Gastroesophageal sphincter (tissue), 4 donors: ENCODE measurements at regions not wholly inside any gene's neighbourhood (a gene's known extent, or its start where the extent isn't known, plus 50 kb on each side); places are given as distances from the start of the nearest gene placed in this dataset.

ENCODE experiments used
- ATAC-seq: fragments of 150-250 bp; one replicate; pipeline ENCODE4 v1.9.1; 2016; ENCODE audit warnings: mild to moderate bottlenecking, moderate library complexity
- H3K27ac ChIP-seq, 4 donors: fragments of 200-600 bp; sonication (generic) in 3 of 4; 1 replicate in 3 of 4; 2 replicates in 1 of 4; pipeline ENCODE4 v1.5.1; 2016 to 2019
- H3K27me3 ChIP-seq: fragments of 200-600 bp; sonication (generic); one replicate; pipeline ENCODE4 v1.5.1; 2019
- H3K36me3 ChIP-seq, 2 donors: fragments of 200-600 bp; sonication (generic); one replicate each; pipeline ENCODE4 v1.5.1; 2019; ENCODE audit warnings: control low read depth in 1 of 2
- H3K4me1 ChIP-seq, 3 donors: fragments of 200-600 bp; sonication (generic); 1 replicate in 2 of 3; 2 replicates in 1 of 3; pipeline ENCODE4 v1.5.1; 2016 to 2019; ENCODE audit warnings: control low read depth in 2 of 3
- H3K4me3 ChIP-seq, 2 donors: fragments of 200-600 bp; sonication (generic); one replicate each; pipeline ENCODE4 v1.5.1; 2019; ENCODE audit warnings: mild to moderate bottlenecking in 1 of 2, moderate library complexity in 1 of 2
- H3K9me3 ChIP-seq, 3 donors: fragments of 200-600 bp; sonication (generic); one replicate each; pipeline ENCODE4 v1.5.1; 2017 to 2019; ENCODE audit warnings: control low read depth in 2 of 3
- EP300 ChIP-seq: sonication (generic); formaldehyde crosslinking; IDR thresholded peaks from one replicate; pipeline ENCODE4 v1.6.1; 2017; ENCODE audit warnings: antibody characterized with exemption, mild to moderate bottlenecking
- POLR2A ChIP-seq, 2 donors: fragments of 450-650 bp; IDR thresholded peaks; one replicate each; pipeline ENCODE4 v1.6.1; 2017; ENCODE audit warnings: antibody characterized with exemption in 2 of 2, mild to moderate bottlenecking in 2 of 2, moderate library complexity in 1 of 2
- POLR2AphosphoS5 ChIP-seq: sonication (generic); formaldehyde crosslinking; IDR thresholded peaks from one replicate; pipeline ENCODE4 v1.6.1; 2017; ENCODE audit warnings: antibody characterized with exemption
- WGBS, 2 donors: methylation state at CpG; one replicate each; pipeline ENCODE4 v1.1.5; 2018; ENCODE audit warnings: low coverage in 1 of 2; 5-methylcytosine and 5-hydroxymethylcytosine counted together
- TF ChIP-seq, protein P1 (sequence below), 4 experiments: fragments of 200-600 bp in 2 of 4; fragments of 450-650 bp in 2 of 4; sonication (generic) in 1 of 4; IDR thresholded peaks; one replicate each; pipeline ENCODE4 v1.5.1; 2017 to 2019; ENCODE audit warnings: antibody characterized with exemption in 4 of 4, mild to moderate bottlenecking in 2 of 4, moderate library complexity in 2 of 4

DNA sequence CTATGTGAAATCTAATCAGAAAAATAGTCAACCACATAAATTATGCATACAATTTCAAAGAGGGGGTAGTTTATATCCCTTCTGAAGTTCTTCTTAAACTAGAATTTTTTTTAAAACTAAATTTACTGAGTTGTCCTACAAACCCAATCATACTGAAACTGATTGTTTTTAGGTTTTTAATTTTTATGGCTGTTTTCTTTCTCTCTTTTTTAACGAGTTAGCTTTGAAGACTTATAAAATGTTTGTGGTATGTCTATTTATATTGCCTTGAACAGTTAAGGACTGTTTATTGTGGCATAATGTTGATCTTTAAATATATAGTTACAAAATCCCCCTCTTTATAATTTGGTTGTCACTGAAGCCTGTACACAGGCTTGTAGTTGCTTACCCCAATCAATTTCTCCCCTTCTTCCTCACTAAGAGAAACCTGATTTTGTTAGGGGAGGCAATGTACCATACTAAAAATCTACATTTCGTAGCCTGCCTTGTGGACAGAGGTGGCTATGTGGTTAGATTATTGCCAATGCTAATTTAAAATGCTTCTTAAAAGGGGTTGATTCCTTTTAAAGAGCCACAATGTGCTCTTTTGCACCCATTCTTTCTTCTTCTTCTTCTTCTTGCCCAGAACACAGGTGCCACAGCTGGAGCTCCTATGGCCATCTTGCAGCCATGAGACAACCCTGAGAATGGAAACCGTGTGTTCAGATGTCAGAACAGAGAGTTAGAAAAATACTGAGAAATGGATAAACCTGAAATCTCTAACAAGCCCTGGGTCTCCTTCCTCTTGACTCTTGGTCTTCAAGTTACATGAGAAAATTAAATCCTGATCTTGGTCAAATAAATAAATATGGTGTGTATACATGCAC is 102.7 kb upstream of the ZNF827 start:
- Histone ChIP-seq H3K27ac (no peak overlapping the region), H3K36me3 (no peaks in the 10 kb centered on the region), H3K4me3 (no peak overlapping the region), H3K4me1 (no peaks in the 10 kb centered on the region), H3K9me3 (no peaks in the 10 kb centered on the region), H3K27me3 (no peaks in the 10 kb centered on the region)
- WGBS, 2 donors, result 66 to 94% methylated on average over 3 of the region's 3 CpGs
- TF ChIP-seq POLR2AphosphoS5 (no peak), POLR2A (IDR thresholded peaks at IDR 0.05) (no peak)
- ATAC-seq, result no peak

DNA sequence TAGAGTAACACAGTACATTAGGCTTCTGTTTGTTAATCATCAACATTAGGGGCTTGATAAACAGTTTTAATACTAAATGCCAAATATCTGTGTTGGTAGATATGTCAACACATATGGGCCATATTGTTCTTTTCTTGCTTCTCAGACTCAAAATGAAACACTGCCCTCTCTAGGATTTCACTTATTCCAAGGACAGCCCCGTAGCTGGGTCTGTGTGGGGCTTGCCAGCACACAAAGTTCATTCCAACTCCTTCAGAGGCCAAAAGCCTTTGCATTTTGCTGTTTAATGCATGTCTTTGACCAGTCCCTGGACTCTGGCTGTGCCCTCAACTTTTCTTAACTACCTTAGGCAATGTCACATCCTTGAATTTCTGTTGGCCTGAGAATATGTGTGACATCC is 102.0 kb upstream of the ZNF827 start:
- no peak overlapping the region for H3K4me3 ChIP-seq
- 0 to 25% methylated on average over 1 of the region's 1 CpG for WGBS, 2 donors
- TF ChIP-seq EP300 (no peak), POLR2AphosphoS5 (no peak), POLR2A (IDR thresholded peaks at IDR 0.05) (no peak)
- TF ChIP-seq, protein P1, sequence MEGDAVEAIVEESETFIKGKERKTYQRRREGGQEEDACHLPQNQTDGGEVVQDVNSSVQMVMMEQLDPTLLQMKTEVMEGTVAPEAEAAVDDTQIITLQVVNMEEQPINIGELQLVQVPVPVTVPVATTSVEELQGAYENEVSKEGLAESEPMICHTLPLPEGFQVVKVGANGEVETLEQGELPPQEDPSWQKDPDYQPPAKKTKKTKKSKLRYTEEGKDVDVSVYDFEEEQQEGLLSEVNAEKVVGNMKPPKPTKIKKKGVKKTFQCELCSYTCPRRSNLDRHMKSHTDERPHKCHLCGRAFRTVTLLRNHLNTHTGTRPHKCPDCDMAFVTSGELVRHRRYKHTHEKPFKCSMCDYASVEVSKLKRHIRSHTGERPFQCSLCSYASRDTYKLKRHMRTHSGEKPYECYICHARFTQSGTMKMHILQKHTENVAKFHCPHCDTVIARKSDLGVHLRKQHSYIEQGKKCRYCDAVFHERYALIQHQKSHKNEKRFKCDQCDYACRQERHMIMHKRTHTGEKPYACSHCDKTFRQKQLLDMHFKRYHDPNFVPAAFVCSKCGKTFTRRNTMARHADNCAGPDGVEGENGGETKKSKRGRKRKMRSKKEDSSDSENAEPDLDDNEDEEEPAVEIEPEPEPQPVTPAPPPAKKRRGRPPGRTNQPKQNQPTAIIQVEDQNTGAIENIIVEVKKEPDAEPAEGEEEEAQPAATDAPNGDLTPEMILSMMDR (IDR thresholded peaks at IDR 0.05), result no peak
- ATAC-seq, result no peak
- no peaks in the 10 kb centered on the region for H3K27me3 ChIP-seq
- H3K36me3 ChIP-seq, result no peaks in the 10 kb centered on the region
- no peak overlapping the region for H3K27ac ChIP-seq
- H3K4me1 ChIP-seq, result no peaks in the 10 kb centered on the region
- no peaks in the 10 kb centered on the region for H3K9me3 ChIP-seq

DNA sequence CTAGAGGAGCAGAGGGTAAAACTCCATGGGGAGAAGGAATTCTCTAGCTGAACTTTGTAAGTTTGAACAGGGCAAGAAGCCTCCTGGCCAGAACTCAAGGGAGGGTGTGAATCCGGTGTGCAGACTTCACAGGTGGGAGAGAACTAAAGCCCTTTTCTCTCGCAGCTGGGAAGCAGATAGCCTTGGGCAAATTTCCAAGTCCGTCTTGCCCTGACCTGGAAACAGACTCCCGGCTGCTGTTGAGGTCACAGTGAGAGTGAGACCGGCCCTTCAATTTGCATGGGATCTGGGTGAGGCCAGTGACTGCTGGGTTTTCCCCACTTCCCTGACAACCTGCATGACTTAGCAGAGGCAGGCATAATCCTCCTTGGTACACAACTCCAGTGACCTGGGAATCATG is 94.5 kb upstream of the ZNF827 start:
- no peaks in the 10 kb centered on the region for H3K36me3 ChIP-seq
- WGBS, 2 donors, result 43% methylated on average over 2 of the region's 5 CpGs; no CpG with 5 or more reads in 1 of the 2 donors
- ATAC-seq, result no peak
- TF ChIP-seq POLR2AphosphoS5, result no peak
- TF ChIP-seq, protein P1 (IDR thresholded peaks at IDR 0.05), result no peak
- TF ChIP-seq EP300, result no peak
- no peak for TF ChIP-seq POLR2A (IDR thresholded peaks at IDR 0.05)
- H3K4me1 ChIP-seq, result no peaks in the 10 kb centered on the region
- no peaks in the 10 kb centered on the region for H3K9me3 ChIP-seq
- H3K4me3 ChIP-seq, result no peak overlapping the region
- no peaks in the 10 kb centered on the region for H3K27me3 ChIP-seq
- no peak overlapping the region for H3K27ac ChIP-seq

DNA sequence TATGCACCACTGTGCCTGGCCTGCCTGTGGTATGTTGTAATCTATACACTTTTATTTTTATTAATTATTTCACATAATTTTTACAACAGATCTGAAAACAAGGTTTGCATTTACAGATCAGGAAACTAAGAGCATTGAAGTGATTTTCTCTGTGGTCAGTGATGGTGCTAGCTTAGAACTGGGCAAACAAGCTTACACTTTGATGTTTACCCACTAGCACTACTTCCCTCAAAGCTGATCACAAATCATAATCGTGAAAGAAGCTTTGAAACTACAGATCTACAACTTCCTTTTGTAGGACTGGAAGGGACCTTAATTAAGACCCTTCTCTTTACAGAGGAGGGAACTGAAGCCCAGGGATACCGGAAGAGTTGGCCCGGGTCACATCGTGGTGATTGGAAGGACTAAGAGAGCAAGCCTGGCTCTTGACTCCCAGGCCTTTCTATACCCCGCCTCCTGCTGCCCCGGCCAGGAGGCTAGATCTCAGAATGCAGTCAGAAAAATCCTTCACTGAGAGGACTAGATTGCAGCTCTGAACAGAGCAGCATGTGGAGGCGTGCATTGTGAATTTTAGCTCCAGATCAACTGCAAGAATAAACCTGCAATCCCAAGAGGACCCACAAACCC is 93.7 kb upstream of the ZNF827 start:
- H3K4me3 ChIP-seq, result no peak overlapping the region
- 61 to 80% methylated on average over 1 to 7 of the region's 7 CpGs for WGBS, 2 donors
- H3K36me3 ChIP-seq, result no peaks in the 10 kb centered on the region
- no peaks in the 10 kb centered on the region for H3K4me1 ChIP-seq
- TF ChIP-seq POLR2AphosphoS5, result no peak
- no peak for TF ChIP-seq POLR2A (IDR thresholded peaks at IDR 0.05)
- TF ChIP-seq, protein P1 (IDR thresholded peaks at IDR 0.05), result no peak
- no peak for TF ChIP-seq EP300
- no peak overlapping the region for H3K27ac ChIP-seq
- no peak for ATAC-seq
- H3K27me3 ChIP-seq, result no peaks in the 10 kb centered on the region
- no peaks in the 10 kb centered on the region for H3K9me3 ChIP-seq

DNA sequence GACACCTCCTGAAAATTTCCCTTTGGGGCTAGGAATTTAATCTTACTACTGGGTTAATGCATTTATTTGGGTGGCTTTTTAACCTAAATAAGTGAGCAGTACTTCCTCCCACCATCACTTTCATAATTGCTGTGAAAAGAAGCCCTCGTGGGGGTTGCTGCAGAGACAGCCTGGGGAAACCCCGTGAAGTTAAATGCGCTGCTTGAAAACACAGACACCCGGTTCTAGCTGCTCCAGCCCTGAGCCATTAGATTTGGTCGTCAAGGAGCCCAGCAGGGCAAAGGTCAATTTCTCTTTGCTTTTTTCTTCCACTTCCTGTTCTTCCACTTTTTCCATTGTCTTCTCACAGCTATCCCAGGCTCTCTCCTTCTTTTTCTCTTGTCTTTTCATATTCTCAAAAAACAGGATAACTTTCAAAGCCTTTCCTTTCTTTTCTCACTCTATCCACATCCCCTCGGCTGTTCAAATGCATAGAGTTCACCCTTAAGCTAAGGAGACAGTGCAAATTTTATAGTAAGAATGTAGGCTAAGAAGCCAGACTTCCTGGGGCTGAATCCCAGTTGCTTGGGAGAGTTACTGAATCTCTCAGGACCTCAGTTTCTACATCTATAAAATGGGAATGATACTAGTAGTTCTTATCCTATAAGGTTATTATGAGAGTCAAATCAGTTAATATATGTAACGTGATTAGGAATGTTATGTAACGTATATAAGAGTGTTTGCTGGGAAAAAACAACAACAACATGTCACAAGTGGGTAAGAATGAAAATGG is 91.5 kb upstream of the ZNF827 start:
- ATAC-seq, result no peak
- no peaks in the 10 kb centered on the region for H3K9me3 ChIP-seq
- no peaks in the 10 kb centered on the region for H3K27me3 ChIP-seq
- H3K27ac ChIP-seq, result no peak overlapping the region
- no peaks in the 10 kb centered on the region for H3K36me3 ChIP-seq
- TF ChIP-seq POLR2AphosphoS5, result no peak
- no peak for TF ChIP-seq EP300
- TF ChIP-seq, protein P1 (IDR thresholded peaks at IDR 0.05), result no peak
- no peak for TF ChIP-seq POLR2A (IDR thresholded peaks at IDR 0.05)
- no peaks in the 10 kb centered on the region for H3K4me1 ChIP-seq
- no peak overlapping the region for H3K4me3 ChIP-seq
- WGBS, 2 donors, result 41 to 42% methylated on average over 7 to 8 of the region's 8 CpGs
